ENCODE measurements at regions not wholly inside any gene's neighbourhood (a gene's known extent, or its start where the extent isn't known, plus 50 kb on each side); places are given as distances from the start of the nearest gene placed in this dataset.

GRCh38 chr21:36543924-36544323 is 64.0 kb upstream of the CLDN14 start:
- TF ChIP-seq CTCF (IDR thresholded peaks at IDR 0.05; ENCODE audit: low read depth, low read length) (no peak), EZH2phosphoT487 (IDR thresholded peaks at IDR 0.05; ENCODE audit: low read depth) (no peak)
